ENCODE measurements at regions not wholly inside any gene's neighbourhood (a gene's known extent, or its start where the extent isn't known, plus 50 kb on each side); places are given as distances from the start of the nearest gene placed in this dataset.

DNA sequence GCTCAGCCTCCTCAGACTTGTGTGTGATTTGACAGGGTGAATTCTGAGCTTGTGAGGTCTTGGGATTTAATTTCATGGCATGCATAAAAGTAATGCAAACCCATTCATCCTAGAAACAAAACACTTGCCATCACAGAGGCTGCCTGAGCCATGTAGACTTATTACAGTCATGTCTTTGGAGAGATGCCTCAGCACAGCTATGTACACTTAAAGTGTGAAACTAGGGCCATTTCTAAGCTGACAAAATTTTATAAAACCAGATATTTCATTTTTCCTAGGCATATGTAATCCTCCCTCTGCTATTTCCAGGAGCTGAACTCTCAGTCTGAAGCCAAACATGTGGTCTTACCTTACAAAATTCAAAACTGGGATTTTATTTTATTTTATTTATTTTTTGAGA is 322.2 kb upstream of the SPHKAP start:
- Histone ChIP-seq H3K9me3 (ENCODE audit: control insufficient read depth in 2 of 2, low read length in 2 of 2) (no peaks in the 10 kb centered on the region), H3K27me3 (ENCODE audit: control insufficient read depth in 2 of 2, insufficient read depth in 2 of 2, low read length in 2 of 2) (no peaks in the 10 kb centered on the region), H3K27ac (ENCODE audit: low read depth in 2 of 2, low read length in 2 of 2) (no peak overlapping the region), H3K4me1 (ENCODE audit: control insufficient read depth in 2 of 2, insufficient read depth in 2 of 2, low read length in 2 of 2) (no peaks in the 10 kb centered on the region), H3K9ac (ENCODE audit: low read depth in 1 of 2, low read length in 2 of 2) (no peak overlapping the region), H3K4me3 (ENCODE audit: low read length in 2 of 2) (no peak overlapping the region), H3K36me3 (ENCODE audit: control insufficient read depth in 2 of 2, insufficient read depth in 2 of 2, low read length in 2 of 2) (no peaks in the 10 kb centered on the region)

- no peak overlapping the region for H3K9ac ChIP-seq (ENCODE audit: low read depth in 1 of 2, low read length in 2 of 2)
- no peak overlapping the region for H3K4me3 ChIP-seq (ENCODE audit: low read length in 2 of 2)
- no peak overlapping the region for H3K27ac ChIP-seq (ENCODE audit: low read depth in 2 of 2, low read length in 2 of 2)
- H3K4me1 ChIP-seq (ENCODE audit: control insufficient read depth in 2 of 2, insufficient read depth in 2 of 2, low read length in 2 of 2): no peaks in the 10 kb centered on the region
- H3K36me3 ChIP-seq (ENCODE audit: control insufficient read depth in 2 of 2, insufficient read depth in 2 of 2, low read length in 2 of 2): no peaks in the 10 kb centered on the region
- H3K27me3 ChIP-seq (ENCODE audit: control insufficient read depth in 2 of 2, insufficient read depth in 2 of 2, low read length in 2 of 2): no peaks in the 10 kb centered on the region
- H3K9me3 ChIP-seq (ENCODE audit: control insufficient read depth in 2 of 2, low read length in 2 of 2): no peaks in the 10 kb centered on the region
Observed at GRCh38 chr2:228493852-228494251, 312.4 kb upstream of the SPHKAP start.

DNA sequence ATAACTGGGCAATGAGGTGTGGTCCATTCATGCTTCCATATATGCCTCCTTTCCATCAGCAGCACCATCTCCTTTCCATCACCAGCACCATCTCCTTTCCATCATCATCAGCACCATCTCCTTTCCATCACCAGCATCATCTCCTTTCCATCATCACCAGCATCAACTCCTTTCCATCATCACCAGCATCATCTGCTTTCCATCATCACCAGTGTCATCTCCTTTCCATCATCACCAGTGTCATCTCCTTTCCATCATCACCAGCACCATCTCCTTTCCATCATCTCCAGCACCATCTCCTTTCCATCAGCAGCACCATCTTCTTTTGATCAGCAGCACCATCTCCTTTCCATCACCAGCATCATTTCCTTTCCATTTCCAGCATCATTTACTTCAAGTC is 297.5 kb upstream of the SPHKAP start:
- Histone ChIP-seq H3K27me3 (ENCODE audit: control insufficient read depth in 2 of 2, insufficient read depth in 2 of 2, low read length in 2 of 2) (no peaks in the 10 kb centered on the region), H3K36me3 (ENCODE audit: control insufficient read depth in 2 of 2, insufficient read depth in 2 of 2, low read length in 2 of 2) (no peaks in the 10 kb centered on the region), H3K9ac (ENCODE audit: low read depth in 1 of 2, low read length in 2 of 2) (no peak overlapping the region), H3K4me3 (ENCODE audit: low read length in 2 of 2) (no peak overlapping the region), H3K4me1 (ENCODE audit: control insufficient read depth in 2 of 2, insufficient read depth in 2 of 2, low read length in 2 of 2) (no peaks in the 10 kb centered on the region), H3K27ac (ENCODE audit: low read depth in 2 of 2, low read length in 2 of 2) (no peak overlapping the region), H3K9me3 (ENCODE audit: control insufficient read depth in 2 of 2, low read length in 2 of 2) (no peaks in the 10 kb centered on the region)

DNA sequence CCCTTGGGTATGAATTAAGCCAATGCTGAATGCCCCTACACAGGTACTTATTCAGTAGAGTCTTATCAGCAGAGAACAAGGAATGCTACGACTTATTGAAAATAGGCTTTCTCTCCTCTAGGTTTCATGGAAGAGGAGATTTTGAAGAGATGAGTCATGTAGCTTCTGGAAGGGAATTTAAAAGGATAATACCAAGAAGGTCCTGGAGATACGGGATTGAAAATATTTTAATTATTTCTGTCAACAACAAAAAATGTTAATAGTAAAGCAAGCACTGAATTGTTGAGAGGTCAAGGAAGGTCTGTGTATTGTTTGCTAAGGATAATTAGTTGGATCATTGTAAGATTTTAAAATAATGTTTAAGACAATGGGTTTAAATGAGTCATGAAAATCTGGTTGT is 293.0 kb upstream of the SPHKAP start:
- H3K27ac ChIP-seq (ENCODE audit: low read depth in 2 of 2, low read length in 2 of 2): no peak overlapping the region
- no peaks in the 10 kb centered on the region for H3K36me3 ChIP-seq (ENCODE audit: control insufficient read depth in 2 of 2, insufficient read depth in 2 of 2, low read length in 2 of 2)
- no peaks in the 10 kb centered on the region for H3K9me3 ChIP-seq (ENCODE audit: control insufficient read depth in 2 of 2, low read length in 2 of 2)
- no peak overlapping the region for H3K9ac ChIP-seq (ENCODE audit: low read depth in 1 of 2, low read length in 2 of 2)
- no peaks in the 10 kb centered on the region for H3K27me3 ChIP-seq (ENCODE audit: control insufficient read depth in 2 of 2, insufficient read depth in 2 of 2, low read length in 2 of 2)
- H3K4me3 ChIP-seq (ENCODE audit: low read length in 2 of 2): no peak overlapping the region
- H3K4me1 ChIP-seq (ENCODE audit: control insufficient read depth in 2 of 2, insufficient read depth in 2 of 2, low read length in 2 of 2): no peaks in the 10 kb centered on the region

GRCh38 chr2:228469721-228470120 is 288.2 kb upstream of the SPHKAP start:
- Histone ChIP-seq H3K27ac (ENCODE audit: low read depth in 2 of 2, low read length in 2 of 2) (no peak overlapping the region), H3K9me3 (ENCODE audit: control insufficient read depth in 2 of 2, low read length in 2 of 2) (no peaks in the 10 kb centered on the region), H3K27me3 (ENCODE audit: control insufficient read depth in 2 of 2, insufficient read depth in 2 of 2, low read length in 2 of 2) (no peaks in the 10 kb centered on the region), H3K4me3 (ENCODE audit: low read length in 2 of 2) (no peak overlapping the region), H3K36me3 (ENCODE audit: control insufficient read depth in 2 of 2, insufficient read depth in 2 of 2, low read length in 2 of 2) (no peaks in the 10 kb centered on the region), H3K4me1 (ENCODE audit: control insufficient read depth in 2 of 2, insufficient read depth in 2 of 2, low read length in 2 of 2) (no peaks in the 10 kb centered on the region), H3K9ac (ENCODE audit: low read depth in 1 of 2, low read length in 2 of 2) (no peak overlapping the region)

DNA sequence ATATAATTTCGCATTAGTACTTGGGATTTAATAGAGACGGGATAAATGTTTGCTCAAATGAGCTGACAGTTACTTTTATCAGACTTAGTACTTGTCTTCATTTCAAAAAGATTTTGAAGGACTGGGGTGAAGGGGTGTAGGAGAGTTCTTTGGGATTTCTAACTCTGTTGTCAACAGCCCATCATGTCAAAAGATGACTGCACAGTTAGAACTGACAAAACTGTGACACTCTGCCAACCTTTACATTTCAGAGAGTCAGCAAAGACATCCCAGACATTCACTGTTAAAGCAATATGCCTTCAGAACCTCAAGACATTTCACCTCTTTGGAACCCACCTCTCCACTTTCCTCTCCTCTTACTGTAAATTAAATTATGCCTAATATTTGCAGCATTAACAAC is 285.4 kb upstream of the SPHKAP start:
- H3K9ac ChIP-seq (ENCODE audit: low read depth in 1 of 2, low read length in 2 of 2): no peak overlapping the region
- no peaks in the 10 kb centered on the region for H3K4me1 ChIP-seq (ENCODE audit: control insufficient read depth in 2 of 2, insufficient read depth in 2 of 2, low read length in 2 of 2)

DNA sequence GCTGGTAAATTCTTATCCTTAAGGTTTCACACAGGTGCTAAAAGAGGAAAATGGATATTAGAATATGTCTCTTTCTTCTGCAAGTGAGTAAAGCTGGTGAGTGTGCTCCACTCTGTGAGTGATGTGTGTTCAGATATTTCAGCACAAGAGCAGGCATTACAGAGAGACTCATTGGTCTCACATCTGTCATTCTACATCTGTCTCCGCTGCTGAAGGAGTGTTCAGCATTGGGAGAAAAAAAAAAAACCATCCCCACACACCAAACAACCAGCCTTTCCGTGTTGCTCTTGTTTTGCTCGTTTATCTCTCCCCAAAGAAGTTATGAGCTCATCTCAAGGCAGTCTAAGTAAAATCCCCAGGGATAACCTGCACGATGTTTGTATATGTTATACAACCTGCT is 283.9 kb upstream of the SPHKAP start:
- Histone ChIP-seq H3K9ac (ENCODE audit: low read depth in 1 of 2, low read length in 2 of 2) (no peak overlapping the region), H3K9me3 (ENCODE audit: control insufficient read depth in 2 of 2, low read length in 2 of 2) (no peaks in the 10 kb centered on the region), H3K4me1 (ENCODE audit: control insufficient read depth in 2 of 2, insufficient read depth in 2 of 2, low read length in 2 of 2) (no peaks in the 10 kb centered on the region), H3K36me3 (ENCODE audit: control insufficient read depth in 2 of 2, insufficient read depth in 2 of 2, low read length in 2 of 2) (no peaks in the 10 kb centered on the region), H3K27me3 (ENCODE audit: control insufficient read depth in 2 of 2, insufficient read depth in 2 of 2, low read length in 2 of 2) (no peaks in the 10 kb centered on the region), H3K4me3 (ENCODE audit: low read length in 2 of 2) (no peak overlapping the region), H3K27ac (ENCODE audit: low read depth in 2 of 2, low read length in 2 of 2) (no peak overlapping the region)

More for the DNA sequence above, 285.4 kb upstream of the SPHKAP start:
- Histone ChIP-seq H3K36me3 (ENCODE audit: control insufficient read depth in 2 of 2, insufficient read depth in 2 of 2, low read length in 2 of 2) (no peaks in the 10 kb centered on the region), H3K4me3 (ENCODE audit: low read length in 2 of 2) (no peak overlapping the region), H3K27ac (ENCODE audit: low read depth in 2 of 2, low read length in 2 of 2) (no peak overlapping the region), H3K9me3 (ENCODE audit: control insufficient read depth in 2 of 2, low read length in 2 of 2) (no peaks in the 10 kb centered on the region), H3K27me3 (ENCODE audit: control insufficient read depth in 2 of 2, insufficient read depth in 2 of 2, low read length in 2 of 2) (no peaks in the 10 kb centered on the region)

DNA sequence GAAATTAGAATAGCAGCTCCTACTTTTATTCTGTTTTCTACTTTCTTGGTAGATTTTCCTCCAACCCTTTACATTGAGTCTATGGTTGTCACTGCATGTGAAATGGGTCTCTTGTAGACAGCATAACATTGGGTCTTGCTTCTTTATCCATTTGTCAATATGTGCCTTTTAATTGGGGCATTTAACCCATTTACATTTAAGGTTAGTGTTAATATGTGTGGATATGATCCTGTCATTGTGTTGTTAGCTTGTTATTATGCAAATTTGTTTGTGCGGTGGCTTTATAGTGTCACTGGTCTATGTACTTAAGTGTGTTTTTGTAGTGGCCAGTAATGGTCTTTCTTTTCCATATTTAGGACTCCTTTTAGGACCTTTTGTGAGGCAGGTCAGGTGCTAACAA is 276.9 kb upstream of the SPHKAP start:
- Histone ChIP-seq H3K4me1 (ENCODE audit: control insufficient read depth in 2 of 2, insufficient read depth in 2 of 2, low read length in 2 of 2) (no peaks in the 10 kb centered on the region), H3K36me3 (ENCODE audit: control insufficient read depth in 2 of 2, insufficient read depth in 2 of 2, low read length in 2 of 2) (no peaks in the 10 kb centered on the region), H3K4me3 (ENCODE audit: low read length in 2 of 2) (no peak overlapping the region), H3K9ac (ENCODE audit: low read depth in 1 of 2, low read length in 2 of 2) (no peak overlapping the region), H3K9me3 (ENCODE audit: control insufficient read depth in 2 of 2, low read length in 2 of 2) (peaks cover 0 to 10% of the 10 kb centered on the region in 2 donors), H3K27ac (ENCODE audit: low read depth in 2 of 2, low read length in 2 of 2) (no peak overlapping the region), H3K27me3 (ENCODE audit: control insufficient read depth in 2 of 2, insufficient read depth in 2 of 2, low read length in 2 of 2) (no peaks in the 10 kb centered on the region)

- Histone ChIP-seq H3K9me3 (ENCODE audit: control insufficient read depth in 2 of 2, low read length in 2 of 2) (no peaks in the 10 kb centered on the region), H3K4me3 (ENCODE audit: low read length in 2 of 2) (no peak overlapping the region), H3K27me3 (ENCODE audit: control insufficient read depth in 2 of 2, insufficient read depth in 2 of 2, low read length in 2 of 2) (no peaks in the 10 kb centered on the region), H3K4me1 (ENCODE audit: control insufficient read depth in 2 of 2, insufficient read depth in 2 of 2, low read length in 2 of 2) (no peaks in the 10 kb centered on the region), H3K9ac (ENCODE audit: low read depth in 1 of 2, low read length in 2 of 2) (no peak overlapping the region), H3K27ac (ENCODE audit: low read depth in 2 of 2, low read length in 2 of 2) (no peak overlapping the region), H3K36me3 (ENCODE audit: control insufficient read depth in 2 of 2, insufficient read depth in 2 of 2, low read length in 2 of 2) (no peaks in the 10 kb centered on the region)
Observed at GRCh38 chr2:228447266-228447915, 265.9 kb upstream of the SPHKAP start.

DNA sequence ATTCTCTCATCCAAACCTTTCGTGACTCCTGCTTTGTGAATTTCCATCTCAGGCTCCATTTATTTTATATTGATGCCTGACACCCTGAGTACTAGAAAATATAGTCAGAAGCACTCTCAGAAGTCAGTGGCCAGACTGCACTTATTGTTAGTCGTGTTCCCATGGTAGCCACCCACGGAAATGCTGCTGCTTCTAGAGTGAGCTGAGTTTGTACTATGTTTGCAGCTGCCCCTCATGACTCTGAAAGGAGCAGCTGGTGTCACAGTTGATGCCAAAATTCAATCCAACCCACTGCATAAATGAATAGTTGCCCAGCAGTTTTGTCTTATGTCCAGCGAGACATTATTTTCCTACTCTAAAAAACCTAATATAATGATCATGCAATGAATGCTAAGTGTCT is 265.2 kb upstream of the SPHKAP start:
- no peaks in the 10 kb centered on the region for H3K9me3 ChIP-seq (ENCODE audit: control insufficient read depth in 2 of 2, low read length in 2 of 2)
- H3K9ac ChIP-seq (ENCODE audit: low read depth in 1 of 2, low read length in 2 of 2): no peak overlapping the region
- H3K4me1 ChIP-seq (ENCODE audit: control insufficient read depth in 2 of 2, insufficient read depth in 2 of 2, low read length in 2 of 2): no peaks in the 10 kb centered on the region
- H3K36me3 ChIP-seq (ENCODE audit: control insufficient read depth in 2 of 2, insufficient read depth in 2 of 2, low read length in 2 of 2): no peaks in the 10 kb centered on the region
- no peak overlapping the region for H3K27ac ChIP-seq (ENCODE audit: low read depth in 2 of 2, low read length in 2 of 2)
- no peaks in the 10 kb centered on the region for H3K27me3 ChIP-seq (ENCODE audit: control insufficient read depth in 2 of 2, insufficient read depth in 2 of 2, low read length in 2 of 2)
- no peak overlapping the region for H3K4me3 ChIP-seq (ENCODE audit: low read length in 2 of 2)

- Histone ChIP-seq H3K9me3 (ENCODE audit: control insufficient read depth in 2 of 2, low read length in 2 of 2) (no peaks in the 10 kb centered on the region), H3K27me3 (ENCODE audit: control insufficient read depth in 2 of 2, insufficient read depth in 2 of 2, low read length in 2 of 2) (no peaks in the 10 kb centered on the region), H3K36me3 (ENCODE audit: control insufficient read depth in 2 of 2, insufficient read depth in 2 of 2, low read length in 2 of 2) (no peaks in the 10 kb centered on the region), H3K4me1 (ENCODE audit: control insufficient read depth in 2 of 2, insufficient read depth in 2 of 2, low read length in 2 of 2) (no peaks in the 10 kb centered on the region), H3K27ac (ENCODE audit: low read depth in 2 of 2, low read length in 2 of 2) (no peak overlapping the region), H3K4me3 (ENCODE audit: low read length in 2 of 2) (no peak overlapping the region), H3K9ac (ENCODE audit: low read depth in 1 of 2, low read length in 2 of 2) (no peak overlapping the region)
Observed at GRCh38 chr2:228444161-228444560, 262.7 kb upstream of the SPHKAP start.

Measured in mucosa of rectum (tissue), 2 donors.